ENCODE measurements at regions not wholly inside any gene's neighbourhood (a gene's known extent, or its start where the extent isn't known, plus 50 kb on each side); places are given as distances from the start of the nearest gene placed in this dataset.

- TF ChIP-seq GATA2 (IDR thresholded peaks at IDR 0.05; ENCODE audit: low read depth, low read length) (no peak), GATA3 (IDR thresholded peaks at IDR 0.05; ENCODE audit: low read depth, low read length) (no peak)
Observed at GRCh38 chr13:85368686-85369085, 430.5 kb downstream of the SLITRK6 start.

DNA sequence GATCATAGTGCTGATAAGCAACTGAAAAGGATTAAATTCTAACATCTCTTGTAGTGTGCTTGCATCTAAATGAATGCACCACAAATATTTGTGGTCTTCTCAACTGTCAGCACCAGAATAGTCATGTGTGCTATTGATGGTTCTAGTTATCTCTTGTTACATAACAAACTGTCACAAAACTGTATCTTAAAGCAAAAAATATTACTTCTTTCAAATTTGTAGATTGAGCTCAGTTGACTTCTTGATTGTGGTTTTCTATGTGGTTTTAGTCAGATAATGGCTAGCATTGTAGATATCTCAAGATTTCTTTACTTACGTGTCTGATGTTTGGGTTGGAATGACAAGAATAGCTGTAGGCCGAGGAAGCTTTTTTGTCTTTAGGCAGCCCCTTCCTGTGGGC is 431.3 kb downstream of the SLITRK6 start:
- no peak for TF ChIP-seq GATA3 (IDR thresholded peaks at IDR 0.05; ENCODE audit: low read depth, low read length)
- TF ChIP-seq GATA2 (IDR thresholded peaks at IDR 0.05; ENCODE audit: low read depth, low read length), result no peak

- no peak for TF ChIP-seq GATA2 (IDR thresholded peaks at IDR 0.05; ENCODE audit: low read depth, low read length)
- TF ChIP-seq GATA3 (IDR thresholded peaks at IDR 0.05; ENCODE audit: low read depth, low read length), result no peak
Observed at GRCh38 chr13:85366759-85367417, 432.3 kb downstream of the SLITRK6 start.

GRCh38 chr13:85363504-85363903 is 435.7 kb downstream of the SLITRK6 start:
- TF ChIP-seq GATA2 (IDR thresholded peaks at IDR 0.05; ENCODE audit: low read depth, low read length) (no peak), GATA3 (IDR thresholded peaks at IDR 0.05; ENCODE audit: low read depth, low read length) (no peak)

GRCh38 chr13:85362980-85363379 is 436.2 kb downstream of the SLITRK6 start:
- TF ChIP-seq GATA3 (IDR thresholded peaks at IDR 0.05; ENCODE audit: low read depth, low read length) (no peak), GATA2 (IDR thresholded peaks at IDR 0.05; ENCODE audit: low read depth, low read length) (no peak)

DNA sequence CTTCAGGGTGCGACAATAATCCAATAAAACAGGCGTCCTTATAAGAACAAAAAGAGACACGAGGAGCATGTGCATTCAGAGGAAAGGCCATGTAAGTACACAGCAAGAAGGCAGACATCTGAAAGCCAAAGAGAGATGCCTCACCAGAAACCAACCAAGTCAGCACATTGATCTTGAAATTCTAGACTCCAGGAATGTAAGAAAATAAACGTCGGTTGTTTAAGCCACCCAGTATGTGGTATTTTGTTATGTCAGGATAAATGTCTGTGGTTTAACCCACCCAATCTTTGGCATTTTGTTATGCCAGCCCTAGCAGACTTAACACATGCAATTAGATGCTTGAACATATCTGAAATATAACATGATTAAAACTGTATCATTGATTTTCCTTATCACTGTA is 452.0 kb downstream of the SLITRK6 start:
- TF ChIP-seq GATA2 (IDR thresholded peaks at IDR 0.05; ENCODE audit: low read depth, low read length) (no peak), GATA3 (IDR thresholded peaks at IDR 0.05; ENCODE audit: low read depth, low read length) (no peak)

DNA sequence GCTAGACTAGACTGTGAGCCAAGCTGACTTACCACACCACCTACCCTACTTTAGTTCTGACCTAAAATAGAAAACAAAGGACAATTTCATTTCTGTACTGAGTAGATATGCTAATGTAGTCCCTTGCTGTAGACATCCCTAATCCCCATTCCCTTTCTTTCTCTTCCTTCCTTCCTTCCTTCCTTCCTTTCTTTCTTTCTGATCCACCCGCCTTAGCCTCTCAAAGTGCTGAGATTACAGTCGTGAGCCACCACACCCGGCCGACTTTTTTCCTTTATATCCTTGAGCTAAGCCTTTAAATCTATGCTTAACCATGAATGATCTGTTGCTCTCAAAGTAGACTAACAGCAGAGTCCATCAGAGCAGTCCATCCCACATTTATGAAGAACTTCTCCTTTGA is 465.0 kb downstream of the SLITRK6 start:
- TF ChIP-seq GATA2 (IDR thresholded peaks at IDR 0.05; ENCODE audit: low read depth, low read length), result no peak
- TF ChIP-seq GATA3 (IDR thresholded peaks at IDR 0.05; ENCODE audit: low read depth, low read length), result no peak

- TF ChIP-seq GATA3 (IDR thresholded peaks at IDR 0.05; ENCODE audit: low read depth, low read length) (no peak), GATA2 (IDR thresholded peaks at IDR 0.05; ENCODE audit: low read depth, low read length) (no peak)
Observed at GRCh38 chr13:85333506-85334020, 465.7 kb downstream of the SLITRK6 start.

- no peak for TF ChIP-seq GATA2 (IDR thresholded peaks at IDR 0.05; ENCODE audit: low read depth, low read length)
- no peak for TF ChIP-seq GATA3 (IDR thresholded peaks at IDR 0.05; ENCODE audit: low read depth, low read length)
Observed at GRCh38 chr13:85332615-85333014, 466.6 kb downstream of the SLITRK6 start.

- TF ChIP-seq GATA3 (IDR thresholded peaks at IDR 0.05; ENCODE audit: low read depth, low read length), result no peak
- TF ChIP-seq GATA2 (IDR thresholded peaks at IDR 0.05; ENCODE audit: low read depth, low read length), result no peak
Observed at GRCh38 chr13:85321734-85322133, 477.5 kb downstream of the SLITRK6 start.

DNA sequence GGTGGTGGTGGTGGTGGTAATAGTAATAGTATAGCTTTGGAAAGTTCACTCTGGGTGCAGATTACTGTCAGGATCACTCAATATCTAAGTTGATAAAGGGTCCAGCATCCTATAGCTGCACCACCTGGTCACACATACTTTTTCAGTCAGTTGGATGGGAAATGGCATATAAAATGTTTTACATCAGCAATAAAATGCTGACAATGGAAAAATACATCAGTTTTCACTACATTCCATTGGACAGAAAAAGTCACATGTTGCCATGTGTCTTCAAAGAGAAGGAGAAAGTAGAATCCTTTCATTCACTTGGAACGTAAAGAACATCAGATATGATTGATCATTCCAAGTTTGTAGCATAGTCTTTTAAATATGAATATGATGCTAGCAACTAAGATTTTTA is 481.4 kb downstream of the SLITRK6 start:
- no peak for TF ChIP-seq GATA2 (IDR thresholded peaks at IDR 0.05; ENCODE audit: low read depth, low read length)

GRCh38 chr13:85316506-85317025 is 482.7 kb downstream of the SLITRK6 start:
- TF ChIP-seq GATA2 (IDR thresholded peaks at IDR 0.05; ENCODE audit: low read depth, low read length) (no peak), GATA3 (IDR thresholded peaks at IDR 0.05; ENCODE audit: low read depth, low read length) (no peak)

DNA sequence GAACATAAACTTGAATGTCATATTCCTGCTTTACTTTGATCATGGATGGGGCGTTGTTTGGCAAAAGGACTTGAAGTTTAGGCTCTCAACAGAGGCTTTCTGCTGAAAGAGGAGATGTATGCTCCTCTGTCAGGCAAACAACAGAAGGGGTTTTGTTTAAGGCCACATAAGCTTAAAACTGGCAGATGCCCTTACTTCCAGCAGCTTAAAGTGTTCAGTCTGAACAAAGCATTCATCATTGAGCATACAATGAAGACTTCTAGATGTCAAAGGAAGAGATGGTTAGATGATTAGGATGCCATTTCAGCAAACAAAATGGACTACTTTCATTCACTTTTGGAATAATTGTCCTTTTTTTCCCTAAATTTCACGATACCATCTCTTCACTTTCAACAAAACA is 484.5 kb downstream of the SLITRK6 start:
- TF ChIP-seq GATA2 (IDR thresholded peaks at IDR 0.05; ENCODE audit: low read depth, low read length), result no peak
- no peak for TF ChIP-seq GATA3 (IDR thresholded peaks at IDR 0.05; ENCODE audit: low read depth, low read length)

DNA sequence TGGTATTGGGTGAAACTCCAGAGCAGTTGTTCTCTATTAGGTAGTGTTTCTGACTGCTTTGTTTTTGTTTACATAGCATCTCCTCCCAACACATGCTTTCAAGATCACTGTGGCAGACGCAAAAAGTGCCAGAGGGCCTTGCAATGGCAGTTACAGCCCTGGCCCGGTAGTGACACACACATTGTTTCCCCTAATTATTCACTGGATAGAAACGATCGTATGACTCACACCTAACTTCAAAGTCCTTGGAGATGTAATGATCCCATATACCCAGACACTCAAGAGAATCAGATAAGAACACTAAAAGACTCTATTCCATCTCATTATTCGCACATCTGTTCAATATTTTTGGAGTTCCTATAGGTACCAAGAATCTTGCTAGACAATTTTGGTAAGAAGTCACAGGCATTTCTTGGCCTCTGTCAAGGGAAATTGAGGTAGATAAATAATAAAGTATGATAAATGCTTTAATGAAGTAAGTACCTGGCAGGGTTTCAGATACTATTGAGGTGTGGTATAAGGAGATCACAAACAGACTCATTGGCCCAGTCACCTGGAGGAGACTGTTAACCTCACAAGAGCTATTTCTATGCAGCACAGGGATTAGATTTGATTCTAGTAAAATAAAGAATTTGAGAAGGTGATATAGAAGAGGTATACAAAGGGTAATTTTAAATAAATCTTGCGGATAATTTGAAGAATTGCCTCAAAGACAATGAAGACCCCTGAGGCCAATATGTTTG is 485.3 kb downstream of the SLITRK6 start:
- no peak for TF ChIP-seq GATA2 (IDR thresholded peaks at IDR 0.05; ENCODE audit: low read depth, low read length)
- no peak for TF ChIP-seq GATA3 (IDR thresholded peaks at IDR 0.05; ENCODE audit: low read depth, low read length)

GRCh38 chr13:85312071-85312470 is 487.1 kb downstream of the SLITRK6 start:
- TF ChIP-seq GATA2 (IDR thresholded peaks at IDR 0.05; ENCODE audit: low read depth, low read length), result no peak
